GM13977 (cell line): ENCODE measurements at regions not wholly inside any gene's neighbourhood (a gene's known extent, or its start where the extent isn't known, plus 50 kb on each side); places are given as distances from the start of the nearest gene placed in this dataset.

Source experiments
- DNase-seq: peaks from one replicate; pipeline ENCODE4 v3.0.0; 2012; ENCODE audit warnings: low spot score
- in situ Hi-C: fragments of 300-500 bp; cut with MboI; formaldehyde crosslinking; loops from one replicate; pipeline ENCODE4 v1.12.0; 2022; ENCODE audit warnings: low sequenced_read_pairs, low pct_unique_long_range_greater_than_20kb, mixed read lengths, inconsistent platforms; ENCODE audit not compliant: unreplicated experiment
- TF ChIP-seq, protein P1 (sequence below): IDR thresholded peaks from 2 replicates; pipeline ENCODE4 v1.5.1; 2012; ENCODE audit warnings: mild to moderate bottlenecking, control low read depth; ENCODE audit not compliant: insufficient read depth; ENCODE audit errors: extremely low read depth, missing control alignments

DNA sequence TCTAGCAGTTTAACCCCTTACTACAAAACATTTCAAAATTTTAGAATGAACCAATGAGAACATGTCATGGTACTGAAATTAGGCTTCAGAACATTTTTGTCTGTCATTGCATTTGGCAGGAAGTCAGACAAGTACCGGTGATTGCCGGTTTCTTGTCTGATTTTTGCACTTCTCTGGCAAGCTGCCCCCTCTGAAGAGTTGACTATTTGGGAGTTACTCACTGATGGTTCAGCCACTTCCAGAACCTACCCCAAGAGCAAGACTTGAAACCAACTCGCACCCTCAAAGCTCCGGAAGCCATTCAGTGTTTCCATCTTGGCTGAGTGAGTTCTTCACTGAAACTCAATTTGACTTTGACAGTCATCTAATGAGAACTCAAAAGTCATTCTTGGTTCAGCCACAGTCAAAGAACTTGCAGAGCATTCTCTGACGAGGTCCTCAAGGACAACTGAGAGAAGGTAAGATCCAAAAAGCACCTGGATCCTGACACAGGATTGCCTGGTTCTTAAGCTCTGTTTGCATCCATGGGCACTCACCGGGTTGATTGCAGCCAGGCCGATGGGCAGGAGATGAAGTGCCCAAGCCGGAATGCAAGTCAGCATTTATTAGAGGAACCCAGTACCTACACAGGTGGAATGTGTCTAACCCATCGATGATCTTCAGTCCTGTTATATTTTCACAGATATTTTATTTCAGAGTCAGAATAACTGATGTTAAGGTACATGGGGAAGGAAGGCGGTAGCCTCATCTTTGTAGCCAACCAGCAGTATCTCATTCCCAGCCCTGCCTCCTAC lies 93.6 kb downstream of the USP22 start:
- TF ChIP-seq, protein P1, sequence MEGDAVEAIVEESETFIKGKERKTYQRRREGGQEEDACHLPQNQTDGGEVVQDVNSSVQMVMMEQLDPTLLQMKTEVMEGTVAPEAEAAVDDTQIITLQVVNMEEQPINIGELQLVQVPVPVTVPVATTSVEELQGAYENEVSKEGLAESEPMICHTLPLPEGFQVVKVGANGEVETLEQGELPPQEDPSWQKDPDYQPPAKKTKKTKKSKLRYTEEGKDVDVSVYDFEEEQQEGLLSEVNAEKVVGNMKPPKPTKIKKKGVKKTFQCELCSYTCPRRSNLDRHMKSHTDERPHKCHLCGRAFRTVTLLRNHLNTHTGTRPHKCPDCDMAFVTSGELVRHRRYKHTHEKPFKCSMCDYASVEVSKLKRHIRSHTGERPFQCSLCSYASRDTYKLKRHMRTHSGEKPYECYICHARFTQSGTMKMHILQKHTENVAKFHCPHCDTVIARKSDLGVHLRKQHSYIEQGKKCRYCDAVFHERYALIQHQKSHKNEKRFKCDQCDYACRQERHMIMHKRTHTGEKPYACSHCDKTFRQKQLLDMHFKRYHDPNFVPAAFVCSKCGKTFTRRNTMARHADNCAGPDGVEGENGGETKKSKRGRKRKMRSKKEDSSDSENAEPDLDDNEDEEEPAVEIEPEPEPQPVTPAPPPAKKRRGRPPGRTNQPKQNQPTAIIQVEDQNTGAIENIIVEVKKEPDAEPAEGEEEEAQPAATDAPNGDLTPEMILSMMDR, result no peak
- DNase-seq, result no peak
- in situ Hi-C loops, result no loop called here
